Tibial artery (tissue), 4 donors: ENCODE measurements at regions not wholly inside any gene's neighbourhood (a gene's known extent, or its start where the extent isn't known, plus 50 kb on each side); places are given as distances from the start of the nearest gene placed in this dataset.

Experiments used
- DNase-seq, 2 donors: peaks; one replicate each; pipeline ENCODE4 v3.0.0-alpha.2; 2019
- H3K27ac ChIP-seq, 2 donors: fragments of 200-600 bp; sonication (generic) in 1 of 2; 1 replicate in 1 of 2; 2 replicates in 1 of 2; pipeline ENCODE4 v1.5.1; 2018 to 2019; ENCODE audit warnings: mild to moderate bottlenecking in 1 of 2
- H3K27me3 ChIP-seq, 2 donors: fragments of 200-600 bp; sonication (generic) in 1 of 2; one replicate each; pipeline versions ENCODE4 v1.5.1 to v1.6.0; 2016 to 2019
- H3K36me3 ChIP-seq, 3 donors: fragments of 200-600 bp; sonication (generic) in 2 of 3; one replicate each; pipeline ENCODE4 v1.5.1; 2016 to 2019; ENCODE audit warnings: mild to moderate bottlenecking in 2 of 3
- H3K4me1 ChIP-seq, 4 donors: fragments of 200-600 bp; sonication (generic) in 2 of 4; 1 replicate in 3 of 4; 2 replicates in 1 of 4; pipeline ENCODE4 v1.5.1; 2016 to 2019
- H3K4me3 ChIP-seq, 2 donors: fragments of 200-600 bp; sonication (generic) in 1 of 2; 1 replicate in 1 of 2; 2 replicates in 1 of 2; pipeline ENCODE4 v1.5.1; 2018 to 2019; ENCODE audit warnings: mild to moderate bottlenecking in 2 of 2
- H3K9me3 ChIP-seq, 3 donors: fragments of 200-600 bp; sonication (generic) in 1 of 3; one replicate each; pipeline ENCODE4 v1.5.1; 2016 to 2019
- CTCF ChIP-seq, 2 experiments: fragments of 200-600 bp in 1 of 2; fragments of 450-650 bp in 1 of 2; IDR thresholded peaks; one replicate each; pipeline ENCODE4 v1.5.1; 2017 to 2019; ENCODE audit warnings: antibody characterized with exemption in 2 of 2, mild to moderate bottlenecking in 1 of 2, moderate library complexity in 1 of 2
- intact Hi-C: fragments of 100-400 bp; cut with DNase I; formaldehyde crosslinking; loops from one replicate; pipeline ENCODE4 v1.15.0; 2023; ENCODE audit warnings: low total_unique reads

- H3K27ac ChIP-seq: no peak overlapping the region
- no peak for DNase-seq
- TF ChIP-seq CTCF (IDR thresholded peaks at IDR 0.05): no peak
- H3K4me1 ChIP-seq: no peaks in the 10 kb centered on the region
- H3K27me3 ChIP-seq: no peaks in the 10 kb centered on the region
- H3K4me3 ChIP-seq: no peak overlapping the region
- intact Hi-C loops: no loop called here
- no peaks in the 10 kb centered on the region for H3K9me3 ChIP-seq
- H3K36me3 ChIP-seq: no peaks in the 10 kb centered on the region
Observed at GRCh38 chr1:60891765-60892164, 190.6 kb upstream of the NFIA start.

- no peaks in the 10 kb centered on the region for H3K4me1 ChIP-seq
- TF ChIP-seq CTCF (IDR thresholded peaks at IDR 0.05): no peak
Observed at GRCh38 chr1:60891281-60891680, 191.1 kb upstream of the NFIA start.

GRCh38 chr1:60890664-60891063 is 191.7 kb upstream of the NFIA start:
- Histone ChIP-seq H3K9me3 (no peaks in the 10 kb centered on the region), H3K27ac (no peak overlapping the region), H3K27me3 (no peaks in the 10 kb centered on the region), H3K4me3 (no peak overlapping the region), H3K4me1 (no peaks in the 10 kb centered on the region), H3K36me3 (no peaks in the 10 kb centered on the region)
- intact Hi-C loops: no loop called here
- DNase-seq: no peak
- TF ChIP-seq CTCF (IDR thresholded peaks at IDR 0.05): no peak

More at GRCh38 chr1:60891281-60891680, 191.1 kb upstream of the NFIA start:
- no peaks in the 10 kb centered on the region for H3K9me3 ChIP-seq
- no peaks in the 10 kb centered on the region for H3K36me3 ChIP-seq
- no peak overlapping the region for H3K4me3 ChIP-seq
- intact Hi-C loops: no loop called here
- H3K27me3 ChIP-seq: no peaks in the 10 kb centered on the region
- H3K27ac ChIP-seq: no peak overlapping the region
- DNase-seq: no peak

- no peak overlapping the region for H3K4me3 ChIP-seq
- H3K27me3 ChIP-seq: no peaks in the 10 kb centered on the region
- no peaks in the 10 kb centered on the region for H3K9me3 ChIP-seq
- intact Hi-C loops: no loop called here
- H3K36me3 ChIP-seq: no peaks in the 10 kb centered on the region
- TF ChIP-seq CTCF (IDR thresholded peaks at IDR 0.05): no peak
- DNase-seq: no peak
- H3K27ac ChIP-seq: no peak overlapping the region
- H3K4me1 ChIP-seq: no peaks in the 10 kb centered on the region
Observed at GRCh38 chr1:60889709-60890108, 192.7 kb upstream of the NFIA start.

- Histone ChIP-seq H3K9me3 (no peaks in the 10 kb centered on the region), H3K36me3 (no peaks in the 10 kb centered on the region), H3K4me1 (no peaks in the 10 kb centered on the region), H3K4me3 (no peak overlapping the region), H3K27ac (no peak overlapping the region), H3K27me3 (no peaks in the 10 kb centered on the region)
- no peak for DNase-seq
- intact Hi-C loops: no loop called here
- TF ChIP-seq CTCF (IDR thresholded peaks at IDR 0.05): no peak
Observed at GRCh38 chr1:60888126-60888525, 194.2 kb upstream of the NFIA start.

- TF ChIP-seq CTCF (IDR thresholded peaks at IDR 0.05): no peak
- Histone ChIP-seq H3K9me3 (no peaks in the 10 kb centered on the region), H3K36me3 (no peaks in the 10 kb centered on the region), H3K4me3 (no peak overlapping the region), H3K27ac (no peak overlapping the region), H3K4me1 (no peaks in the 10 kb centered on the region), H3K27me3 (no peaks in the 10 kb centered on the region)
- intact Hi-C loops: no loop called here
- DNase-seq: no peak
Observed at GRCh38 chr1:60886793-60887331, 195.5 kb upstream of the NFIA start.
